Suprapubic skin (tissue), 4 donors: ENCODE measurements at regions not wholly inside any gene's neighbourhood (a gene's known extent, or its start where the extent isn't known, plus 50 kb on each side); places are given as distances from the start of the nearest gene placed in this dataset.

Experiments used
- EP300 ChIP-seq: sonication (generic); formaldehyde crosslinking; IDR thresholded peaks from one replicate; pipeline ENCODE4 v1.6.1; 2017; ENCODE audit warnings: antibody characterized with exemption
- POLR2A ChIP-seq, 2 donors: fragments of 450-650 bp; IDR thresholded peaks; one replicate each; pipeline ENCODE4 v1.6.1; 2017; ENCODE audit warnings: antibody characterized with exemption in 2 of 2, mild to moderate bottlenecking in 2 of 2, moderate library complexity in 2 of 2
- POLR2AphosphoS5 ChIP-seq, 3 donors: sonication (generic); formaldehyde crosslinking; IDR thresholded peaks; one replicate each; pipeline ENCODE4 v1.6.1; 2017; ENCODE audit warnings: antibody characterized with exemption in 3 of 3
- TF ChIP-seq, protein P1 (sequence below), 2 donors: fragments of 200-600 bp in 1 of 2; fragments of 450-650 bp in 1 of 2; sonication (generic) in 1 of 2; IDR thresholded peaks; one replicate each; pipeline ENCODE4 v1.5.1; 2016 to 2019; ENCODE audit warnings: antibody characterized with exemption in 2 of 2, mild to moderate bottlenecking in 1 of 2, moderate library complexity in 1 of 2

DNA sequence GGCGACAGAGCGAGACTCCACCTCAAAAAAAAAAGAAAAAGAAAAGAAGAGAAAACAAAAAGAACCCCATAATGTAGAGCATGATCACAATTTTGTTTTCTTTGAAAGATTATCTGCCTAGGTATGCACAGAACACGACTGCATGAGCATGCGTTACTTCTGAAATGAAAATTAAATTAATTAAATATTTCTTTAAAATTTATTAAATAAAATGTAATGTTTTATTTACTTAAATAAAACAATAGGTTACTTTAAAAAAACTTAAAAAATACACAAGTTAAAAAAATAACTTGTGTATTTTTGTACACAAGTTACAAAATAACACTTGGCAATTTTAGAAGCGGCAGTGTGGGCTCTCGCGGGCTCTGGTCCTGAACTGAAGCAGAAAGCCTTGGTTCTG lies 107.8 kb downstream of the TFAP2A start:
- TF ChIP-seq, protein P1, sequence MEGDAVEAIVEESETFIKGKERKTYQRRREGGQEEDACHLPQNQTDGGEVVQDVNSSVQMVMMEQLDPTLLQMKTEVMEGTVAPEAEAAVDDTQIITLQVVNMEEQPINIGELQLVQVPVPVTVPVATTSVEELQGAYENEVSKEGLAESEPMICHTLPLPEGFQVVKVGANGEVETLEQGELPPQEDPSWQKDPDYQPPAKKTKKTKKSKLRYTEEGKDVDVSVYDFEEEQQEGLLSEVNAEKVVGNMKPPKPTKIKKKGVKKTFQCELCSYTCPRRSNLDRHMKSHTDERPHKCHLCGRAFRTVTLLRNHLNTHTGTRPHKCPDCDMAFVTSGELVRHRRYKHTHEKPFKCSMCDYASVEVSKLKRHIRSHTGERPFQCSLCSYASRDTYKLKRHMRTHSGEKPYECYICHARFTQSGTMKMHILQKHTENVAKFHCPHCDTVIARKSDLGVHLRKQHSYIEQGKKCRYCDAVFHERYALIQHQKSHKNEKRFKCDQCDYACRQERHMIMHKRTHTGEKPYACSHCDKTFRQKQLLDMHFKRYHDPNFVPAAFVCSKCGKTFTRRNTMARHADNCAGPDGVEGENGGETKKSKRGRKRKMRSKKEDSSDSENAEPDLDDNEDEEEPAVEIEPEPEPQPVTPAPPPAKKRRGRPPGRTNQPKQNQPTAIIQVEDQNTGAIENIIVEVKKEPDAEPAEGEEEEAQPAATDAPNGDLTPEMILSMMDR (IDR thresholded peaks at IDR 0.05), result no peak
- no peak for TF ChIP-seq EP300
- TF ChIP-seq POLR2A (IDR thresholded peaks at IDR 0.05), result no peak
- TF ChIP-seq POLR2AphosphoS5 (IDR thresholded peaks at IDR 0.05), result no peak
